Endodermal cell (in vitro differentiated cells): ENCODE measurements at regions not wholly inside any gene's neighbourhood (a gene's known extent, or its start where the extent isn't known, plus 50 kb on each side); places are given as distances from the start of the nearest gene placed in this dataset.
"Not testable (repeated sequence)": the region's sequence is repeated elsewhere in the genome, so short reads cannot be mapped to it uniquely, and the experiment has no call there.

Experiments
- DNase-seq: peaks from one replicate; pipeline ENCODE4 v3.0.0-alpha.2; 2017
- H3K27ac ChIP-seq: 2 replicates; pipeline ENCODE4 v1.5.1; 2013; ENCODE audit warnings: mild to moderate bottlenecking, low read depth, low read length, moderate library complexity
- H3K27me3 ChIP-seq: 2 replicates; pipeline ENCODE4 v1.6.1; 2013; ENCODE audit warnings: mild to moderate bottlenecking, low read length, moderate library complexity; ENCODE audit not compliant: insufficient read depth, control insufficient read depth, poor library complexity, severe bottlenecking
- H3K36me3 ChIP-seq: 2 replicates; pipeline ENCODE4 v1.7.0; 2013; ENCODE audit warnings: mild to moderate bottlenecking, low read length, moderate library complexity; ENCODE audit not compliant: control insufficient read depth, insufficient read depth
- H3K4me1 ChIP-seq: one replicate; pipeline ENCODE4 v1.7.0; 2013; ENCODE audit warnings: low read length; ENCODE audit not compliant: control insufficient read depth, insufficient read depth
- H3K4me3 ChIP-seq: 2 replicates; pipeline ENCODE4 v1.5.1; 2013; ENCODE audit warnings: mild to moderate bottlenecking, low read length, moderate library complexity
- H3K9ac ChIP-seq: 2 replicates; pipeline ENCODE4 v1.6.1; 2013; ENCODE audit warnings: mild to moderate bottlenecking, low read length, moderate library complexity; ENCODE audit not compliant: poor library complexity, severe bottlenecking; ENCODE audit errors: extremely low read depth
- H3K9me3 ChIP-seq: 2 replicates; pipeline ENCODE4 v1.6.1; 2013; ENCODE audit warnings: mild to moderate bottlenecking, low read length, moderate library complexity; ENCODE audit not compliant: control insufficient read depth
- H3K27ac Mint-ChIP-seq: 2 replicates; pipeline ENCODE4 v1.8.0; 2020; ENCODE audit warnings: mixed read lengths
- H3K27me3 Mint-ChIP-seq: 2 replicates; pipeline ENCODE4 v1.8.0; 2021; ENCODE audit warnings: mild to moderate bottlenecking, mixed read lengths; ENCODE audit not compliant: insufficient read depth
- H3K36me3 Mint-ChIP-seq: 2 replicates; pipeline ENCODE4 v1.8.0; 2020; ENCODE audit warnings: low read depth, mixed read lengths
- H3K4me1 Mint-ChIP-seq: 2 replicates; pipeline ENCODE4 v1.8.0; 2020; ENCODE audit warnings: mixed read lengths
- H3K4me3 Mint-ChIP-seq: 2 replicates; pipeline ENCODE4 v1.8.0; 2020; ENCODE audit warnings: mild to moderate bottlenecking, moderate library complexity, mixed read lengths
- H3K9me3 Mint-ChIP-seq: 2 replicates; pipeline ENCODE4 v1.8.0; 2020; ENCODE audit warnings: mild to moderate bottlenecking, mixed read lengths
- WGBS, 2 experiments: methylation state at CpG; one replicate each; pipeline versions ENCODE4 v1.1.5 to v1.1.7; 2013; ENCODE audit warnings: missing lambda C conversion rate in 2 of 2, mixed read lengths in 1 of 2; ENCODE audit not compliant: insufficient coverage in 1 of 2, insufficient read length in 1 of 2; 5-methylcytosine and 5-hydroxymethylcytosine counted together
- TF ChIP-seq, protein P1 (sequence below): fragments of 200-600 bp; sonication (generic); conservative IDR thresholded peaks from 2 replicates; pipeline ENCODE4 v1.5.0; 2021; ENCODE audit warnings: antibody characterized with exemption, mild to moderate bottlenecking

DNA sequence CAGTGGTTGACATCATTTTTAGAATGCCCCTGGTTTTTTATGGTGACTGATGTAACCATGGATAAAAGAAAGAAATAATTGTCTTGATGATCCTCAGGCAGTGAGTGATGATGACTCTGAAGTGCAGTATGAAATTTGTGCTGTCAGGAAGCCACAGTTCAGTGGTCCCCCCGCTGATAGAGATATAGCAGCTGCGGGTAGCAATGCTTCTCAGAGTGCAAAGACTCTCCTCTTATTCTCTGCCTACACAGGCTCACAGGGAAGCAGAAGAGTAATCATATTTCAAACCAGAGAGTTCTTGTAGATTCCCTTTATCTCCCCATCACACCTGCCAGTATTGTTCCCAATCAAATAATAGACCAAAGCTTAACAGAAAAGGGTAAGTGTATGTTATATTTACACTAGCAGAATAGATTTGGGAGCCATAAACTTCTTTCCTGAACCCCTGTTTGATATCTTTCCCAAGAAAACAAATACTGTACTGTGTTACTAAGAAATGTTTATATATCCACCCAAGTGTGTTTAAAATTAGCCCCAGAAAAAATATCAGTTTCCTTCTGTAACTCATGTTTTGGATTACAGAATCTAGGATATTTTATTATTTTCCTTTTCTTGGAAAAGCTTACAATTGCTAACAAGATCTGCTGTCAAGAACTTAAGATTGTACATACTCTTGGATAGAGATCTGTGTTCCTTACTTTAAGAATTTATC lies 1817.4 kb upstream of the FLRT2 start:
- no peaks in the 10 kb centered on the region for H3K27me3 Mint-ChIP-seq
- Histone ChIP-seq H3K27ac (no peak overlapping the region), H3K36me3 (no peaks in the 10 kb centered on the region), H3K4me1 (no peaks in the 10 kb centered on the region), H3K9me3 (no peaks in the 10 kb centered on the region), H3K4me3 (no peak overlapping the region), H3K9ac (no peak overlapping the region), H3K27me3 (no peaks in the 10 kb centered on the region)
- no peaks in the 10 kb centered on the region for H3K36me3 Mint-ChIP-seq
- no peak overlapping the region for H3K27ac Mint-ChIP-seq
- 94% methylated on average over 2 of the region's 2 CpGs; no CpG with 5 or more reads in 1 of the 2 experiments for WGBS, 2 experiments
- no peaks in the 10 kb centered on the region for H3K9me3 Mint-ChIP-seq
- DNase-seq: no peak
- TF ChIP-seq, protein P1, sequence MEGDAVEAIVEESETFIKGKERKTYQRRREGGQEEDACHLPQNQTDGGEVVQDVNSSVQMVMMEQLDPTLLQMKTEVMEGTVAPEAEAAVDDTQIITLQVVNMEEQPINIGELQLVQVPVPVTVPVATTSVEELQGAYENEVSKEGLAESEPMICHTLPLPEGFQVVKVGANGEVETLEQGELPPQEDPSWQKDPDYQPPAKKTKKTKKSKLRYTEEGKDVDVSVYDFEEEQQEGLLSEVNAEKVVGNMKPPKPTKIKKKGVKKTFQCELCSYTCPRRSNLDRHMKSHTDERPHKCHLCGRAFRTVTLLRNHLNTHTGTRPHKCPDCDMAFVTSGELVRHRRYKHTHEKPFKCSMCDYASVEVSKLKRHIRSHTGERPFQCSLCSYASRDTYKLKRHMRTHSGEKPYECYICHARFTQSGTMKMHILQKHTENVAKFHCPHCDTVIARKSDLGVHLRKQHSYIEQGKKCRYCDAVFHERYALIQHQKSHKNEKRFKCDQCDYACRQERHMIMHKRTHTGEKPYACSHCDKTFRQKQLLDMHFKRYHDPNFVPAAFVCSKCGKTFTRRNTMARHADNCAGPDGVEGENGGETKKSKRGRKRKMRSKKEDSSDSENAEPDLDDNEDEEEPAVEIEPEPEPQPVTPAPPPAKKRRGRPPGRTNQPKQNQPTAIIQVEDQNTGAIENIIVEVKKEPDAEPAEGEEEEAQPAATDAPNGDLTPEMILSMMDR: no peak
- no peaks in the 10 kb centered on the region for H3K4me1 Mint-ChIP-seq
- no peak overlapping the region for H3K4me3 Mint-ChIP-seq

DNA sequence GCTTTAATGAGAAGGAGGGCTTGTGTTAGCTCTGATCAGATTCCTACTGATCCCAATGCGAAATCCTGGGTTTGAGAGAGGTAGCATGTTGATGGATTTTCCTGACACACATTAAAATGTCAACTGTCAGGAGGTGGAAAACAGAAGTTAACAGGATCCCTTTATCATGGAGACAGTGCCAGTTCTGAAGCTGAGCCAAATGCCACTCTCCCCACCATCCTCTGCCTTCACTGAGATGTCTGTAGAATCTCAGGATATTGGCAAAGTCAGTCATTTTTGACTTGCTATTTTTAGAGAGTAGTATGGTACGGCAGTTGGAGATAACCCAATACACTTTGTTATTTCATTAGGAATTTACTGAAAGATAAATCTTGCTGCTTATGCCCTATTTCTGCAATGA lies 1816.2 kb upstream of the FLRT2 start:
- Histone ChIP-seq H3K36me3 (no peaks in the 10 kb centered on the region), H3K9ac (no peak overlapping the region), H3K4me1 (no peaks in the 10 kb centered on the region), H3K27me3 (no peaks in the 10 kb centered on the region), H3K4me3 (no peak overlapping the region), H3K27ac (no peak overlapping the region), H3K9me3 (no peaks in the 10 kb centered on the region)
- TF ChIP-seq, protein P1: no peak
- Mint-ChIP-seq H3K4me1 (no peaks in the 10 kb centered on the region), H3K27me3 (no peaks in the 10 kb centered on the region), H3K36me3 (no peaks in the 10 kb centered on the region), H3K27ac (no peak overlapping the region), H3K9me3 (no peaks in the 10 kb centered on the region), H3K4me3 (no peak overlapping the region)
- 100% methylated on average over 2 of the region's 2 CpGs for WGBS, 2 experiments
- no peak for DNase-seq

DNA sequence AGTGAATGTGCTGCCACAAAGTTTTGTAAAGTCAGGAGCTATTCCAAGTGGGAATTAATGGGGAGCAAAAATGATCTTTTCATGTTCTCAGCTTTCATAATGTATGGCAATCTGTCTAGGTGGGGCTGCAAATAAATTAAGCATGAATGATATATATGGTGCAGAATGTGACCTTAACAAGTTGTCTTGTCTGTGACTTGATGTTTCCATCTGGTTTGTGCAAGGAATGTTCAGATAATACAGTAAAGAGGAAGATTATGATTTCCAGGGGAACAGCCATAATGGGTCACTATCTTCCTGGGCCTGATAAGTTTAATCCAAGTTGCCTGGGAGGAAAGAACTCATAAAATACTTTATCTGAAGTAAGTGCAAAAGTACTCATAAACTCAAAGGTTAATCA lies 1815.8 kb upstream of the FLRT2 start:
- DNase-seq: no peak
- H3K36me3 Mint-ChIP-seq: no peaks in the 10 kb centered on the region

DNA sequence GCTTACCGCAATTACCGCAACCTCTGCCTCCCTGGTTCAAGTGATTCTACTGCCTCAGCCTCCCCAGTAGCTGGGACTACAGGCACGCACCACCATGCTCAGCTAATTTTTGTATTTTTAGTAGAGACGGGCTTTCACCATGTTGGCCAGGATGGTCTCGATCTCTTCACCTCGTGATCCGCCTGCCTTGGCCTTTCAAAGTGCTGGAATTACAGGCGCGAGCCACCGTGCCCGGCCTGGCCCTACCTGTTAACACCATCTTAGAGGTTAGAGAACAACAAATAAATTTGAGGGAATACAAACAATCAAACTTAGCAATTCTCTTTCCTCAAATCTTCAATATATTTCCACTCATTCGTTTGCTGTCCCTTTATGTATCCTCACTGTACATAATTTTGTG lies 1810.5 kb upstream of the FLRT2 start:
- not testable (repeated sequence) for H3K4me3 ChIP-seq, H3K27me3 ChIP-seq, H3K27ac Mint-ChIP-seq, H3K4me1 Mint-ChIP-seq, H3K9me3 Mint-ChIP-seq, H3K9ac ChIP-seq, DNase-seq, H3K4me3 Mint-ChIP-seq, H3K27ac ChIP-seq, H3K36me3 Mint-ChIP-seq, H3K36me3 ChIP-seq, H3K4me1 ChIP-seq, H3K9me3 ChIP-seq, H3K27me3 Mint-ChIP-seq
- 84 to 96% methylated on average over 7 to 12 of the region's 12 CpGs for WGBS, 2 experiments

More for the DNA sequence above, 1815.8 kb upstream of the FLRT2 start:
- H3K9me3 ChIP-seq: no peaks in the 10 kb centered on the region
- Mint-ChIP-seq H3K4me3 (no peak overlapping the region), H3K9me3 (no peaks in the 10 kb centered on the region), H3K27ac (no peak overlapping the region), H3K27me3 (no peaks in the 10 kb centered on the region), H3K4me1 (no peaks in the 10 kb centered on the region)
- TF ChIP-seq, protein P1: no peak
- H3K4me1 ChIP-seq: no peaks in the 10 kb centered on the region
- no peaks in the 10 kb centered on the region for H3K27me3 ChIP-seq
- H3K9ac ChIP-seq: no peak overlapping the region
- H3K4me3 ChIP-seq: no peak overlapping the region
- H3K36me3 ChIP-seq: no peaks in the 10 kb centered on the region
- H3K27ac ChIP-seq: no peak overlapping the region
